LNCAP (cell line): ENCODE measurements at regions not wholly inside any gene's neighbourhood (a gene's known extent, or its start where the extent isn't known, plus 50 kb on each side); places are given as distances from the start of the nearest gene placed in this dataset.

ENCODE experiments used
- CTCF ChIP-seq: fragments of 450-650 bp; IDR thresholded peaks from 2 replicates; pipeline ENCODE4 v1.5.1; 2017; ENCODE audit warnings: mild to moderate bottlenecking

- no peak for TF ChIP-seq CTCF
These were observed 119.7 kb downstream of the MACROH2A1 start for GRCh38 chr5:135279328-135279727.

GRCh38 chr5:135276151-135276550 is 122.9 kb downstream of the MACROH2A1 start:
- no peak for TF ChIP-seq CTCF

GRCh38 chr5:135273212-135273611 is 125.8 kb downstream of the MACROH2A1 start:
- no peak for TF ChIP-seq CTCF

GRCh38 chr5:135272311-135272805 is 126.7 kb downstream of the MACROH2A1 start:
- TF ChIP-seq CTCF, result no peak

GRCh38 chr5:135271533-135272310 is 127.3 kb downstream of the MACROH2A1 start:
- TF ChIP-seq CTCF, result no peak

GRCh38 chr5:135269931-135270421 is 129.1 kb downstream of the MACROH2A1 start:
- no peak for TF ChIP-seq CTCF

- no peak for TF ChIP-seq CTCF
These were observed 129.8 kb downstream of the MACROH2A1 start for GRCh38 chr5:135269199-135269598.
